ENCODE measurements at regions not wholly inside any gene's neighbourhood (a gene's known extent, or its start where the extent isn't known, plus 50 kb on each side); places are given as distances from the start of the nearest gene placed in this dataset.

DNA sequence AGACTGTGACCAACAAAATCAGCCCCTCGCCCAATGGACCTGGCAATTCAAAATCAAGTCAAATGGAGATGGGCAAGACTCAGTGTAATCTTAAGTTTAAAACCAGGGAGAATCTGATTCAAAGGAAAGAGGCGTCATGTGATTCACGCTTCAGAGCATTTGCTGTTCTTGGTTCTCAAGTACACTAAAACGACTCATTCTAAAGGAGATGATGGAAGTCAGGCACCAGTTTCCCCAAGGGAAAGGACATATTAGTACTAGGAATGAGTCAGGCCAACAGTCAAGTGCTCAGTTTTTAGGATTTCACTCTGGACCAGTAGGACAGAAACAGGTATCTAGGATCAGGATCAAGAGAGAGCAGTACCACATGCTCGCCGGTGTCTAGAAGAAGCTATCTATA lies 429.6 kb downstream of the PLPP3 start:
- no peak for TF ChIP-seq SPI1 (IDR thresholded peaks at IDR 0.05; ENCODE audit: low read depth, low read length)
- TF ChIP-seq TAF1 (IDR thresholded peaks at IDR 0.05; ENCODE audit: low read depth, low read length), result no peak
- TF ChIP-seq PAX5 (IDR thresholded peaks at IDR 0.05; ENCODE audit: insufficient read depth, low read length, severe bottlenecking), result no peak
- TF ChIP-seq POLR2AphosphoS5 (IDR thresholded peaks at IDR 0.05; ENCODE audit: low read depth, low read length), result no peak
- TF ChIP-seq POLR2A (IDR thresholded peaks at IDR 0.05; ENCODE audit: low read depth, low read length), result no peak
- no peak for TF ChIP-seq POU2F2 (IDR thresholded peaks at IDR 0.05; ENCODE audit: low read depth, low read length)
- FAIRE-seq (no peak), DNase-seq (ENCODE audit: insufficient read length, low spot score) (no peak)

GRCh38 chr1:56148326-56149193 lies 430.8 kb downstream of the PLPP3 start:
- no peak for DNase-seq (ENCODE audit: insufficient read length, low spot score)
- no peak for FAIRE-seq
- no peak for TF ChIP-seq POU2F2 (IDR thresholded peaks at IDR 0.05; ENCODE audit: low read depth, low read length)
- TF ChIP-seq SPI1 (IDR thresholded peaks at IDR 0.05; ENCODE audit: low read depth, low read length), result no peak
- TF ChIP-seq PAX5 (IDR thresholded peaks at IDR 0.05; ENCODE audit: insufficient read depth, low read length, severe bottlenecking), result no peak
- no peak for TF ChIP-seq TAF1 (IDR thresholded peaks at IDR 0.05; ENCODE audit: low read depth, low read length)
- no peak for TF ChIP-seq POLR2A (IDR thresholded peaks at IDR 0.05; ENCODE audit: low read depth, low read length)
- no peak for TF ChIP-seq POLR2AphosphoS5 (IDR thresholded peaks at IDR 0.05; ENCODE audit: low read depth, low read length)

DNA sequence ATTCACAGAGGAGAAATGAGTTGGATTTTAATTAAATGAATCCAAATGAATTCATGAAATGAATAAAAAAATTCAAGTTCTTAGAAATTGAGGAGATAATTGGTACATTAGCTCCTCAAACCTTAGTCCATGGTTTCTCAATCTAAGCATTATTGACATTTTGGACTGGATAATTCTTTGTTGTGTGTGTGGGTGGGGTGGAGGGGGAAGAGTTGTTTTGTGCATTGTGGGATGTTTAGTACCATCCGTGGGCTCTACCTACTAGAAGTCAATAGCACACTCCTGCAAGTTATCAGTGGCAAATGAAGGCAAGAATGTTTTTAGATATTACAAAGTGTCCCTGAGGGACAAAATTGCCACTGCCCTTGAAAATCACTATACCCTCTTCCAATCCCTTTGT lies 431.9 kb downstream of the PLPP3 start:
- DNase-seq (ENCODE audit: insufficient read length, low spot score) (no peak), FAIRE-seq (no peak)
- TF ChIP-seq POLR2AphosphoS5 (IDR thresholded peaks at IDR 0.05; ENCODE audit: low read depth, low read length), result no peak
- TF ChIP-seq POU2F2 (IDR thresholded peaks at IDR 0.05; ENCODE audit: low read depth, low read length), result no peak
- TF ChIP-seq PAX5 (IDR thresholded peaks at IDR 0.05; ENCODE audit: insufficient read depth, low read length, severe bottlenecking), result no peak
- no peak for TF ChIP-seq POLR2A (IDR thresholded peaks at IDR 0.05; ENCODE audit: low read depth, low read length)
- TF ChIP-seq SPI1 (IDR thresholded peaks at IDR 0.05; ENCODE audit: low read depth, low read length), result no peak
- no peak for TF ChIP-seq TAF1 (IDR thresholded peaks at IDR 0.05; ENCODE audit: low read depth, low read length)

DNA sequence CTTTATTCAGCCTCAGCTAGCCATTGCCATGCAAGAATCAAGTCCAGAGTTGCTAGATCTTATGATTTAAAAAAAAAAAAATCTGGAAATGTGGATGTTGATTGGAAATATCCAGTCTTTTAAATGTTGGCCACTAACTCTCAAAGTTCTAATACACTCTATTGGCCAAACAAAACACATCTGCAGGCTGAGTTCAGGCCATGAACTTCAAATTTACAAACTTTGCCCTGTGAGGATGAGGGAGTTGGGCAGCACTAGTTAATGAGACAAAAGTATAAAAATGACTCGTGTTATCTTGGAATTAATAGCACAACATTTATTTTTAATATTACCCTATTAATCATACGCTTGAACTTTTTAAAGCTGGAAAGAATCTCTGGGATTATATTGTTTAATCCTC lies 432.3 kb downstream of the PLPP3 start:
- TF ChIP-seq POLR2A (IDR thresholded peaks at IDR 0.05; ENCODE audit: low read depth, low read length), result no peak
- DNase-seq (ENCODE audit: insufficient read length, low spot score) (no peak), FAIRE-seq (no peak)

GRCh38 chr1:56146449-56146848 lies 432.9 kb downstream of the PLPP3 start:
- TF ChIP-seq POLR2AphosphoS5 (IDR thresholded peaks at IDR 0.05; ENCODE audit: low read depth, low read length) (no peak), POU2F2 (IDR thresholded peaks at IDR 0.05; ENCODE audit: low read depth, low read length) (no peak), PAX5 (IDR thresholded peaks at IDR 0.05; ENCODE audit: insufficient read depth, low read length, severe bottlenecking) (no peak), POLR2A (IDR thresholded peaks at IDR 0.05; ENCODE audit: low read depth, low read length) (no peak), TAF1 (IDR thresholded peaks at IDR 0.05; ENCODE audit: low read depth, low read length) (no peak), SPI1 (IDR thresholded peaks at IDR 0.05; ENCODE audit: low read depth, low read length) (no peak)
- FAIRE-seq, result no peak
- no peak for DNase-seq (ENCODE audit: insufficient read length, low spot score)

DNA sequence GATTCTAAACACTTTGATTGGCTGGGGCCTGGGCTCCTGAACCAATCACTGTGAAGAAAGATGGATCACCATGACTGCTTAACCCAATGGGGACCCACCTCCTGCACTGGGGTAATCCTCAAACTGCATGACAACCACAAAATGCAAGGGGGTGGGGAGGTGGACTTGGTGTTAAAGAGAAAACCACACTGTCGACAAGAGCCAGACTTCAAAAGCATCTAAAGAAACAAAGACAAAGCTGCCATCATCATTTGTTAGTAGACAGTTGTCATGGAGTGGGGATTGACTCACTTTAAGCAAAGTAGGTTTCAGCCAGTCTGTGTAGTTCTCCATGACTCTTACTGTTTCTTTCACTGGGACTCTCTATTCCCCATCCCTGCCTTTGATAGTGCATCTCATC lies 433.8 kb downstream of the PLPP3 start:
- FAIRE-seq (no peak), DNase-seq (ENCODE audit: insufficient read length, low spot score) (no peak)
- TF ChIP-seq POLR2A (IDR thresholded peaks at IDR 0.05; ENCODE audit: low read depth, low read length) (no peak), POU2F2 (IDR thresholded peaks at IDR 0.05; ENCODE audit: low read depth, low read length) (no peak), POLR2AphosphoS5 (IDR thresholded peaks at IDR 0.05; ENCODE audit: low read depth, low read length) (no peak), TAF1 (IDR thresholded peaks at IDR 0.05; ENCODE audit: low read depth, low read length) (no peak), PAX5 (IDR thresholded peaks at IDR 0.05; ENCODE audit: insufficient read depth, low read length, severe bottlenecking) (no peak), SPI1 (IDR thresholded peaks at IDR 0.05; ENCODE audit: low read depth, low read length) (no peak)

DNA sequence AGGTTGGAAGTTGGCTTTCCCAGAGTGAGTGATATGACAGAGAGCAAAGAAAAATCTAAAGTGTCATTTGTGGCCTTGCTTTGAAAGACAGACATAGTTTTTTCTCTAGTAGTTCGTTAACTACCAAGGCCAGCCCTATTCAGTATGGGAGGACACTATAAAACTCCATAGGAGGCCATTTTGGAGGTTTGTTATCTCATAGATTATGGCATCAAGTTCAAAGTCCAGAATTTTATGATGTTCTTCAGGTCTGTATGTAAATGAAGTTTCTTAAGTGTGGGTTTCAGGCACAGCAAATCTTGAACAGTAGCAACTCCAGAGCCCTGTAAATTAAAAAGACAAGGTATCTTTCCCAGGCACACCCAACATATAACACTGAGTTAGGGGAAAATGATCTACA lies 437.1 kb downstream of the PLPP3 start:
- DNase-seq (ENCODE audit: insufficient read length, low spot score) (no peak), FAIRE-seq (no peak)
- no peak for TF ChIP-seq SPI1 (IDR thresholded peaks at IDR 0.05; ENCODE audit: low read depth, low read length)
- TF ChIP-seq POLR2A (IDR thresholded peaks at IDR 0.05; ENCODE audit: low read depth, low read length), result no peak
- no peak for TF ChIP-seq PAX5 (IDR thresholded peaks at IDR 0.05; ENCODE audit: insufficient read depth, low read length, severe bottlenecking)
- no peak for TF ChIP-seq POU2F2 (IDR thresholded peaks at IDR 0.05; ENCODE audit: low read depth, low read length)
- no peak for TF ChIP-seq TAF1 (IDR thresholded peaks at IDR 0.05; ENCODE audit: low read depth, low read length)
- TF ChIP-seq POLR2AphosphoS5 (IDR thresholded peaks at IDR 0.05; ENCODE audit: low read depth, low read length), result no peak

GRCh38 chr1:56139836-56140235 lies 439.5 kb downstream of the PLPP3 start:
- DNase-seq (ENCODE audit: insufficient read length, low spot score), result no peak
- TF ChIP-seq TAF1 (IDR thresholded peaks at IDR 0.05; ENCODE audit: low read depth, low read length), result no peak
- no peak for TF ChIP-seq POLR2A (IDR thresholded peaks at IDR 0.05; ENCODE audit: low read depth, low read length)
- no peak for TF ChIP-seq SPI1 (IDR thresholded peaks at IDR 0.05; ENCODE audit: low read depth, low read length)
- TF ChIP-seq PAX5 (IDR thresholded peaks at IDR 0.05; ENCODE audit: insufficient read depth, low read length, severe bottlenecking), result no peak
- no peak for TF ChIP-seq POLR2AphosphoS5 (IDR thresholded peaks at IDR 0.05; ENCODE audit: low read depth, low read length)
- no peak for TF ChIP-seq POU2F2 (IDR thresholded peaks at IDR 0.05; ENCODE audit: low read depth, low read length)
- no peak for FAIRE-seq

- FAIRE-seq (no peak), DNase-seq (ENCODE audit: insufficient read length, low spot score) (no peak)
These were observed 441.6 kb downstream of the PLPP3 start for GRCh38 chr1:56137521-56138505.

More at GRCh38 chr1:56137521-56138505, 441.6 kb downstream of the PLPP3 start:
- no peak for TF ChIP-seq POLR2AphosphoS5 (IDR thresholded peaks at IDR 0.05; ENCODE audit: low read depth, low read length)
- no peak for TF ChIP-seq TAF1 (IDR thresholded peaks at IDR 0.05; ENCODE audit: low read depth, low read length)
- TF ChIP-seq SPI1 (IDR thresholded peaks at IDR 0.05; ENCODE audit: low read depth, low read length), result no peak
- TF ChIP-seq POLR2A (IDR thresholded peaks at IDR 0.05; ENCODE audit: low read depth, low read length), result no peak
- no peak for TF ChIP-seq PAX5 (IDR thresholded peaks at IDR 0.05; ENCODE audit: insufficient read depth, low read length, severe bottlenecking)
- TF ChIP-seq POU2F2 (IDR thresholded peaks at IDR 0.05; ENCODE audit: low read depth, low read length), result no peak
